ENCODE measurements at regions not wholly inside any gene's neighbourhood (a gene's known extent, or its start where the extent isn't known, plus 50 kb on each side); places are given as distances from the start of the nearest gene placed in this dataset.

- TF ChIP-seq CTCF (IDR thresholded peaks at IDR 0.05) = no peak
- TF ChIP-seq EZH2 (IDR thresholded peaks at IDR 0.05) = no peak
Measured at GRCh38 chr6:140001005-140001404, 626.6 kb upstream of the CITED2 start.
